Smooth muscle cell (in vitro differentiated cells): ENCODE measurements at regions not wholly inside any gene's neighbourhood (a gene's known extent, or its start where the extent isn't known, plus 50 kb on each side); places are given as distances from the start of the nearest gene placed in this dataset.

Experiments
- DNase-seq: peaks from one replicate; lab custom pipeline; 2025; ENCODE audit not compliant: unreplicated experiment; lab: John Stamatoyannopoulos, UW
- H2AFZ ChIP-seq: fragments of 200-600 bp; sonication (generic); 2 replicates; pipeline ENCODE4 v1.6.0; 2016; ENCODE audit warnings: antibody characterized with exemption, low read depth, mild to moderate bottlenecking
- H3F3A ChIP-seq: fragments of 200-600 bp; sonication (generic); 2 replicates; pipeline ENCODE4 v1.6.0; 2017; ENCODE audit warnings: antibody characterized with exemption, low read depth
- H3K27ac ChIP-seq: fragments of 200-600 bp; sonication (generic); 2 replicates; pipeline ENCODE4 v1.5.1; 2016; ENCODE audit warnings: low read depth, mild to moderate bottlenecking
- H3K27me3 ChIP-seq: fragments of 200-600 bp; sonication (generic); 2 replicates; pipeline ENCODE4 v1.6.1; 2016; ENCODE audit warnings: low read depth, mild to moderate bottlenecking
- H3K36me3 ChIP-seq: fragments of 200-600 bp; sonication (generic); 2 replicates; pipeline ENCODE4 v1.5.1; 2016; ENCODE audit warnings: low read depth
- H3K4me1 ChIP-seq: fragments of 200-600 bp; sonication (generic); 2 replicates; pipeline ENCODE4 v1.5.1; 2016; ENCODE audit warnings: low read depth
- H3K4me2 ChIP-seq: fragments of 200-600 bp; sonication (generic); 2 replicates; pipeline ENCODE4 v1.6.0; 2016; ENCODE audit warnings: mild to moderate bottlenecking
- H3K4me3 ChIP-seq: fragments of 200-600 bp; sonication (generic); 2 replicates; pipeline ENCODE4 v1.5.1; 2016; ENCODE audit warnings: mild to moderate bottlenecking
- H3K79me2 ChIP-seq: fragments of 200-600 bp; sonication (generic); 2 replicates; pipeline ENCODE4 v1.6.0; 2016; ENCODE audit warnings: low read depth, mild to moderate bottlenecking
- H3K9ac ChIP-seq: fragments of 200-600 bp; sonication (generic); 2 replicates; pipeline ENCODE4 v1.6.0; 2016; ENCODE audit warnings: low read depth
- H3K9me3 ChIP-seq: fragments of 200-600 bp; sonication (generic); replicated peaks from 2 replicates; pipeline ENCODE4 v1.5.1; 2016; ENCODE audit warnings: low read depth
- H4K20me1 ChIP-seq: fragments of 200-600 bp; sonication (generic); 2 replicates; pipeline ENCODE4 v1.6.0; 2016; ENCODE audit warnings: low read depth
- CTCF ChIP-seq: fragments of 200-600 bp; sonication (generic); IDR thresholded peaks from 2 replicates; pipeline ENCODE4 v1.5.1; 2017; ENCODE audit warnings: borderline replicate concordance, mild to moderate bottlenecking, antibody characterized with exemption; ENCODE audit not compliant: insufficient read depth, poor library complexity, severe bottlenecking
- WGBS: methylation state at CpG from one replicate; pipeline ENCODE4 v1.1.7; 2016; ENCODE audit warnings: low lambda C conversion rate; 5-methylcytosine and 5-hydroxymethylcytosine counted together

GRCh38 chr18:55158570-55158969 is 199.3 kb upstream of the CCDC68 start:
- Histone ChIP-seq H2AFZ (no peak overlapping the region), H3K9ac (no peak overlapping the region), H3K4me2 (no peak overlapping the region), H3F3A (no peaks in the 10 kb centered on the region), H3K79me2 (no peaks in the 10 kb centered on the region), H3K36me3 (no peaks in the 10 kb centered on the region), H3K27me3 (no peaks in the 10 kb centered on the region), H3K27ac (no peak overlapping the region), H3K4me3 (no peak overlapping the region), H4K20me1 (no peaks in the 10 kb centered on the region), H3K4me1 (no peaks in the 10 kb centered on the region), H3K9me3 (no peaks in the 10 kb centered on the region)
- no peak for DNase-seq
- TF ChIP-seq CTCF: no peak
- WGBS: 88% methylated on average over 4 of the region's 4 CpGs

GRCh38 chr18:55153346-55153745 is 194.1 kb upstream of the CCDC68 start:
- Histone ChIP-seq H3K4me3 (no peak overlapping the region), H4K20me1 (no peaks in the 10 kb centered on the region), H3K27ac (no peak overlapping the region), H3K9ac (no peak overlapping the region), H3K27me3 (no peaks in the 10 kb centered on the region), H2AFZ (no peak overlapping the region), H3F3A (no peaks in the 10 kb centered on the region), H3K79me2 (no peaks in the 10 kb centered on the region), H3K4me1 (no peaks in the 10 kb centered on the region), H3K4me2 (no peak overlapping the region), H3K36me3 (no peaks in the 10 kb centered on the region), H3K9me3 (no peaks in the 10 kb centered on the region)
- 90% methylated on average over 2 of the region's 2 CpGs for WGBS
- no peak for DNase-seq
- TF ChIP-seq CTCF: no peak

- Histone ChIP-seq H3K79me2 (no peaks in the 10 kb centered on the region), H3K9me3 (no peaks in the 10 kb centered on the region), H3K27me3 (no peaks in the 10 kb centered on the region), H3K27ac (no peak overlapping the region), H3K4me2 (no peak overlapping the region), H3K9ac (no peak overlapping the region), H3F3A (no peaks in the 10 kb centered on the region), H3K4me3 (no peak overlapping the region), H2AFZ (no peak overlapping the region), H3K36me3 (no peaks in the 10 kb centered on the region), H3K4me1 (no peaks in the 10 kb centered on the region), H4K20me1 (no peaks in the 10 kb centered on the region)
- DNase-seq: no peak
- TF ChIP-seq CTCF: no peak
- WGBS: 22% methylated on average over 1 of the region's 1 CpG
Measured at GRCh38 chr18:55152801-55153200, 193.5 kb upstream of the CCDC68 start.

- no peak for TF ChIP-seq CTCF
- 91% methylated on average over 6 of the region's 6 CpGs for WGBS
- no peak for DNase-seq
Measured at GRCh38 chr18:55149994-55150393, 190.7 kb upstream of the CCDC68 start.

More at GRCh38 chr18:55149994-55150393, 190.7 kb upstream of the CCDC68 start:
- no peaks in the 10 kb centered on the region for H4K20me1 ChIP-seq
- no peak overlapping the region for H3K4me3 ChIP-seq
- no peaks in the 10 kb centered on the region for H3K9me3 ChIP-seq
- no peak overlapping the region for H2AFZ ChIP-seq
- H3K4me2 ChIP-seq: no peak overlapping the region
- H3K79me2 ChIP-seq: no peaks in the 10 kb centered on the region
- H3K36me3 ChIP-seq: no peaks in the 10 kb centered on the region
- H3F3A ChIP-seq: no peaks in the 10 kb centered on the region
- H3K4me1 ChIP-seq: no peaks in the 10 kb centered on the region
- no peaks in the 10 kb centered on the region for H3K27me3 ChIP-seq
- no peak overlapping the region for H3K9ac ChIP-seq
- no peak overlapping the region for H3K27ac ChIP-seq
